SH-SY5Y (cell line): ENCODE measurements at regions not wholly inside any gene's neighbourhood (a gene's known extent, or its start where the extent isn't known, plus 50 kb on each side); places are given as distances from the start of the nearest gene placed in this dataset.

ENCODE experiments used
- GATA2 ChIP-seq: IDR thresholded peaks from 2 replicates; pipeline ENCODE4 v1.6.1; 2011; ENCODE audit warnings: mild to moderate bottlenecking, low read depth, low read length
- GATA3 ChIP-seq: IDR thresholded peaks from 2 replicates; pipeline ENCODE4 v1.6.1; 2011; ENCODE audit warnings: low read depth, mild to moderate bottlenecking, low read length, moderate library complexity

- TF ChIP-seq GATA2: no peak
- no peak for TF ChIP-seq GATA3
Observed at GRCh38 chr15:75149867-75150709, 51.6 kb upstream of the C15orf39 start.

DNA sequence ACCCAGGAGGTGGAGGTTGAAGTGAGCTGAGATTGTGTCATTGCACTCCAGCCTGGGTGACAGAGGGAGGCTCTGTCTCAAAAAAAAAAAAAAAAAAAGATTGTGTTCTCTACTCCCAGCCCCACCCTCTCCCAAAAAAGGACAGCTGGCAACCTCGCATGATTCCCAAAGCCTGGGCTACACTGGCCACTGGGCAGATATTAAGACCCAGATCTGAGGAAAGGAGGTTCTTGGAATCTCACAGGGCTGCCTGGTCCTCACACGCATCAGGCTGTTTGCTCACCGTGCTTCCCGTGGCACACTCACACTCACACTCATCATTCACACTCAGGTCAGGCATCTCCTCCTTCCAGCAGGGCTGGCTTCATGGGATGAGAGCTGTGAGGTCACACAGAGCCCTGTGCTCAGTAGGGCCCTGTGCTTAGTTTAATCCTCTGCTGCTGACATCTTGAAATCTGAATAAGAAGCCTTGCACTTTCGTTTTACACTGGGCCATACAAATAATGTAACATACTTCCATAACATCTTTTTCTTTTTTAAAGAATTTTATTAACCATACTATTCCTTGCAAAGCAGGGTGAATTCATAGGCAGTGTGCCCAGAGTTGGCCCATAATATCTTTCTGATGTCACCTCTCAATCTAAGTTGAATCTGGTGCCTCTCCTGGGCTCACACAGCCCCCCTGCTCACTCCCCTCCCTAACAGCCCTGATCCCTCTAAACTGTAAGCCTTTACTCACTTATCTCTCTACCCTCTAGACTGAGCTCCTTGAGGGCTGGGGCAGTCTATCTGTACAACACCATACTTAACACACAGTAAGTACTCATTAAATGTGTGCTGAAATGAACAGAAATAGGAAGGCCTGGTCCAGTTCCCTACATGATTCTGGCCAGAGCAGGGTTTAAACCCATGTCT is 50.2 kb upstream of the C15orf39 start:
- TF ChIP-seq GATA3 (no peak), GATA2 (no peak)
